Activated T-helper 1 cell treated with anti-CD3 and anti-CD28 coated beads, Interleukin-12 subunit alpha, Interleukin-12 subunit beta, Interleukin-2, Interleukin-4 antibody, amounts not matched to agents 30 ng/mL and 10 ng/mL and 1 ng/mL, durations not matched to agents 14 hours and 24 hours and 36 hours (primary cell): ENCODE measurements at regions not wholly inside any gene's neighbourhood (a gene's known extent, or its start where the extent isn't known, plus 50 kb on each side); places are given as distances from the start of the nearest gene placed in this dataset.
"Not testable (repeated sequence)": the region's sequence is repeated elsewhere in the genome, so short reads cannot be mapped to it uniquely, and the experiment has no call there.

ENCODE experiments used
- DNase-seq: peaks from one replicate; pipeline ENCODE4 v3.0.0; 2021; ENCODE audit warnings: low spot score
- H3K27ac Mint-ChIP-seq: one replicate; pipeline ENCODE4 v1.8.0; 2021; ENCODE audit warnings: mild to moderate bottlenecking, mixed read lengths
- H3K27me3 Mint-ChIP-seq: one replicate; pipeline ENCODE4 v1.8.0; 2022; ENCODE audit warnings: mild to moderate bottlenecking, moderate library complexity, mixed read lengths; ENCODE audit not compliant: insufficient read depth
- H3K36me3 Mint-ChIP-seq: one replicate; pipeline ENCODE4 v1.8.0; 2021; ENCODE audit warnings: low read depth, mixed read lengths
- H3K4me1 Mint-ChIP-seq: one replicate; pipeline ENCODE4 v1.8.0; 2021; ENCODE audit warnings: low read depth, mixed read lengths
- H3K4me3 Mint-ChIP-seq: one replicate; pipeline ENCODE4 v1.8.0; 2021; ENCODE audit warnings: mild to moderate bottlenecking, moderate library complexity, mixed read lengths
- H3K9me3 Mint-ChIP-seq: one replicate; pipeline ENCODE4 v1.8.0; 2021; ENCODE audit warnings: mixed read lengths
- intact Hi-C: fragments of 100-400 bp; cut with micrococcal nuclease; formaldehyde crosslinking; loops from one replicate; pipeline ENCODE4 v1.15.1; 2024

DNA sequence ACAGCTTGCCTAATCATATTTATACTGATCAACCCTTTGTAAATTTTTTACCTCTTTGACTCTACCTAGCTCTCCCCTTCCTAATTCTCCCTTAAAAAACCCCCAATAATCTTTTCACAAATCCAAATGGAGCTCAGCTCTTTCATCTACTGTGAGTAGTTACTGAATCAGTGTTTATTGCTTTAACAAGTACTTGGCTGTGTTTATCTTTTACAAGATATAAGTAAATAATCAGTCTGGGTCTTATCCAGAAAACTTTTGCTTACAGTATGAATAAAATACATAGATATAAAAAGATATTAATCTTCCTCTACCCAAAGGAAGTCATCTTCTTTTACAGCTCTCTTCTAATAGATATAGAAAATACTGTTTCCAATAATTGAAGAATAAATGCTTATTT lies 366.4 kb downstream of the RAP2B start:
- no peak overlapping the region for H3K27ac Mint-ChIP-seq
- H3K36me3 Mint-ChIP-seq = no peaks in the 10 kb centered on the region
- no peaks in the 10 kb centered on the region for H3K4me1 Mint-ChIP-seq
- H3K27me3 Mint-ChIP-seq = peaks cover 4% of the 10 kb centered on the region
- no peak overlapping the region for H3K4me3 Mint-ChIP-seq
- intact Hi-C loops = no loop called here
- no peak for DNase-seq
- H3K9me3 Mint-ChIP-seq = peaks cover 9% of the 10 kb centered on the region

DNA sequence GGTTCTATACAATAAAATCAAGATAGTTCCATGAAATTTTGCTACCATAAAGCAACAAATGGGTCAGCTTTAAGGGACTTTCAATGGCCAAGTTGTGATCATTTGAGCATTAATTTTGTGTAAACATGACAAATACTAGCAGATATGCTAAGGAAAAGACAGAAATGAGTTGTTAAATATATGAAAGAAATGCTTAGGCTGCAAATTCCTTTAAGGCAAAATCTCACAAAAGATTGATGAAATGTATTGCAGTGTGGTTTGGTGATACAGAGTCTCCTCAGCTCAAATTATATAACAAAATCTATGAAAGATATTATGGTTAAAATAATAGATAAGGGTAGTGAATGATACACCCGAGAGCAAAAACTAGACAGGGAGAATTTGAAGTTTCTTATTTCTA lies 377.2 kb downstream of the RAP2B start:
- DNase-seq = no peak
- intact Hi-C loops = no loop called here
- Mint-ChIP-seq H3K4me3 (no peak overlapping the region), H3K36me3 (no peaks in the 10 kb centered on the region), H3K4me1 (no peaks in the 10 kb centered on the region), H3K27me3 (no peaks in the 10 kb centered on the region), H3K9me3 (peaks cover 4% of the 10 kb centered on the region), H3K27ac (no peak overlapping the region)

DNA sequence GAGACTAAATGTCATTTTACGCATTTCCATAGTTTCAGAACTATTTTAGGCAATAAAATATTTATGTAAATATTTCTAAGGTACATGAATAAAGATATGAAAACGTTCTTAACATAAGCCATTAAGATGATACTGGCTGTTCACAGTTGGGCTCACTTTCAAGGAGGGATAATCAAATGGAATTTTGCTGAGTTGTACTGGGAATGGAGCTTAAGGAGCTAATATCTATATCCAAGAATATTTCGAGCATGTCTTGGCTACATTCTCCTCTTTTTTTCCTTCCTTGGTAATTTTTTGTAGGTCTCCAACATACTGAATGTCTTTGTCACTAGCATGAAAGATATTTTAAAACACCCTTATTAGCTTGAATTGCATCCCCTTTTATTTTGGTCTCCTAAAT lies 383.4 kb downstream of the RAP2B start:
- Mint-ChIP-seq H3K9me3 (peaks cover 4% of the 10 kb centered on the region), H3K4me3 (no peak overlapping the region), H3K27ac (no peak overlapping the region), H3K36me3 (no peaks in the 10 kb centered on the region), H3K4me1 (no peaks in the 10 kb centered on the region), H3K27me3 (no peaks in the 10 kb centered on the region)
- no peak for DNase-seq
- intact Hi-C loops = no loop called here

DNA sequence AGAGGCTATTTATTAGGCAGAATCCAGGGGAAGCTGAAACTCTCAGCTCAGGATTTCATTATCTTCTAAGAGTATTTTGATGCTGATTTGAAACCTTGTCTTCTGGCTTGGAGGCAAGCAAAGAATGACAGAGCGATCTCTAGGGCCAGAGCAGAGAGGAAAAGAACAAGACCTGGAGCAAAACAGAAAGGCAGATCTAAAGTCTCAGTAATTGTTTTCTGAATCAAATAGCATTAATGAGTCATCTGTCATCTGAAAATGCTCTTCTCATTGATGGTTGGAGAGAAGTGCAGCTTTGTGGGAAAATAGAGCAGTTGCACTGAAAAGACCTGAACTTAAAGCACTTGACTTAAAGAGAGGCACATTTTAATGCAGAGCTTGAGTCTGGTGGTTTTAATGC lies 385.9 kb downstream of the RAP2B start:
- no peak overlapping the region for H3K4me3 Mint-ChIP-seq
- H3K9me3 Mint-ChIP-seq = peaks cover 4% of the 10 kb centered on the region
- no peak overlapping the region for H3K27ac Mint-ChIP-seq
- no peaks in the 10 kb centered on the region for H3K27me3 Mint-ChIP-seq
- intact Hi-C loops = no loop called here
- H3K4me1 Mint-ChIP-seq = peaks cover 7% of the 10 kb centered on the region
- no peak for DNase-seq
- H3K36me3 Mint-ChIP-seq = no peaks in the 10 kb centered on the region

DNA sequence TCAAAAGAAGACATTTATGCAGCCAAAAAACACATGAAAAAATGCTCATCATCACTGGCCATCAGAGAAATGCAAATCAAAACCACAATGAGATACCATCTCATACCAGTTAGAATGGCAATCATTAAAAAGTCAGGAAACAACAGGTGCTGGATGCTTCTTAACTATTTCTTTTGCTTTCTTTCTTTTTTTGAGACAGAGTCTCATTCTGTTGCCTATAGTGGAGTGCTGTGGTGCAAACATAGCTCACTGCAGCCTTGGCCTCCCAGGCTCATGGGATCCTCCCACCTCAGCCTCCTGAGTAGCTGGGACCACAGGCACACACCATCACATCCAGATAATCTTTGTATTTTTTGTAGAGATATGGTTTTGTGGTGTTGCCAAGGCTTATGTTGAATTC lies 387.7 kb downstream of the RAP2B start:
- H3K27me3 Mint-ChIP-seq, H3K9me3 Mint-ChIP-seq, H3K4me3 Mint-ChIP-seq, H3K27ac Mint-ChIP-seq, H3K36me3 Mint-ChIP-seq, intact Hi-C loops, DNase-seq: not testable (repeated sequence)
- peaks cover 11% of the 10 kb centered on the region for H3K4me1 Mint-ChIP-seq

DNA sequence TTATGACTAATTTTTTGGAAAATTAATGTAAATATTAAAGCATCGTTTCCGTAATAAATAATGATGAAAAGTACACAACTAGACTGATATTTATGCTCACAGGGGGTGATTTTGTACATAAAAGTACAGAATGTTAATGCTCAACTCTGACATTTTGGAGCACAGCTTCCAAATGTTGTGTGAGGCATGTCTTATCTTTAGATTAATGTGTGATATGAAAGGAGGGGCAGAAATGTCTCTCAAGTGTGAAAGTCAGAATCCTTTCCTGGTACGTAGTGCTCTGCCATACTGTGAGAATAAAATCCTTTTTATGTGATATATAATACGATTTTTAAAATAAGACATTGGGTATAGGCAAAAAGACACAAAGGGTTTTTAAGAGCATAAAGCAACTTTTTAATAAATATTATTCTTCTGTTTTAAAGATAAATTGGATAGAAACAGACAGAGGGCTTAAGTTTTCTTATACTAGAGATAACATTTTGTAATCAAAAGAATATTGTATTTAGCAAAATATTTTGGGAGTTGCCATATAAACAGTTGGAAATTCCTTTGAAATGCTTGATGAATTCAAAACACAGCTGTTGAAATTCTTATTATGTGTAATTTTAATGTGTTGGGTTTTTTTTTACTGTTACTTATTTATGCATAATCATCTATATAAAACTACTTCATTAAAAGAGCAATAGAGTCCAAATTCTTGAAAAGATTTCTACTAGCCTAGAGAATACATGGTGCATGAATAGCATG lies 389.7 kb downstream of the RAP2B start:
- Mint-ChIP-seq H3K4me3 (no peak overlapping the region), H3K9me3 (no peaks in the 10 kb centered on the region), H3K4me1 (peaks cover 11% of the 10 kb centered on the region), H3K36me3 (no peaks in the 10 kb centered on the region), H3K27me3 (no peaks in the 10 kb centered on the region), H3K27ac (no peak overlapping the region)
- no peak for DNase-seq
- intact Hi-C loops = no loop called here

DNA sequence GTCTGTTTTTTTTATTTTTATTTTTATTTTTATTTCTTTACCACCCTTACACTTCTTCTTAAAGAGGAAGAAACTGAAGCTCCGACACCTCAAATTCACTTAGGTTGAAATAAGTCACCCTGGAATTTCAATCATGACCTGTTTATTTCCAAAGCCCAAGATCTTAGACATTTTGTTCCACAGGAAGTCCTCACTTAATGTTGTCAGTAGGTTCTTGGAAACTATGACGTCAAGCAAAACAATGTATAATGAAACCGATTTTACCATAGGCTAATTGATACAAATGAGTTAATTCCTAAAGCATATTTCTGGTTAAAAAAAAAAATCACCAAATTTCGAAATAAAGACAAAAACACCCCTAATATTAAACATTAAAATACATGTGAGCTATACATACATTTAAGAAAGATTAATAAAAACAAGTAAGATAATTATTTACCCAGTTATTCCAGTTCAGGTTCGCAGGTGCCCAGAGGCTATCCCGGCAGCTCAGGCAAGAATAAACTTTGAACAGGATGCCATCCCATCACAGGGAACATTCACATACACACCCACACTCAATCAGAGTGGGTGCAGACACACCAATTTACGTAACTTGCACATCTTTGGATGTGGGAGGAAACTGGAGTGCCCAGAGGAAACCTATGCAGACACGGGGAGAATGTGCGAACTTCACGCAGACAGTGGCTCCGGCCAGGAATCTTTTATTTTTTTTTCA lies 391.0 kb downstream of the RAP2B start:
- DNase-seq = no peak
- intact Hi-C loops = loop anchor here (1.0 kb wide), 1 partner anchor 71 kb away; no protein-coding TSS in a partner anchor
- no peak overlapping the region for H3K27ac Mint-ChIP-seq
- H3K27me3 Mint-ChIP-seq = no peaks in the 10 kb centered on the region
- no peak overlapping the region for H3K4me3 Mint-ChIP-seq
- peaks cover 11% of the 10 kb centered on the region for H3K4me1 Mint-ChIP-seq
- H3K36me3 Mint-ChIP-seq = no peaks in the 10 kb centered on the region
- peaks cover 2% of the 10 kb centered on the region for H3K9me3 Mint-ChIP-seq

DNA sequence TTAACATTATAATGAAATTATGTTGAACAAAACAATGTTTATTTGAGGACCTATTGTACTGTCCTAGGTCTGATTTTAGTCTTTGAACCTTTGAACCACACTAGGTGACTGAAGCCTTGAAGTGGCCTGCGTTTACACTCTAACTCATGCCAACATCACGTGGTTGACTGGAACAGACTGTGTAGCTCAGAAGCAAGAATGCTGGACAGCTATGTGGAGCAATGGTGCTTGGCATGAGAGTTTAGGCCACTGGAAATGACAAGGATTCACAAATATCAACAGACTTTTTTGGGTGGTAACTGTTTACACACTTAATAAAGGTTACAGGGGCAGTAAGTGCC lies 391.5 kb downstream of the RAP2B start:
- H3K27me3 Mint-ChIP-seq = no peaks in the 10 kb centered on the region
- no peak overlapping the region for H3K27ac Mint-ChIP-seq
- H3K36me3 Mint-ChIP-seq = no peaks in the 10 kb centered on the region
- peaks cover 8% of the 10 kb centered on the region for H3K9me3 Mint-ChIP-seq
- intact Hi-C loops = loop anchor here (1.0 kb wide), 1 partner anchor 71 kb away; no protein-coding TSS in a partner anchor
- H3K4me3 Mint-ChIP-seq = no peak overlapping the region
- H3K4me1 Mint-ChIP-seq = peaks cover 11% of the 10 kb centered on the region
- DNase-seq = no peak

DNA sequence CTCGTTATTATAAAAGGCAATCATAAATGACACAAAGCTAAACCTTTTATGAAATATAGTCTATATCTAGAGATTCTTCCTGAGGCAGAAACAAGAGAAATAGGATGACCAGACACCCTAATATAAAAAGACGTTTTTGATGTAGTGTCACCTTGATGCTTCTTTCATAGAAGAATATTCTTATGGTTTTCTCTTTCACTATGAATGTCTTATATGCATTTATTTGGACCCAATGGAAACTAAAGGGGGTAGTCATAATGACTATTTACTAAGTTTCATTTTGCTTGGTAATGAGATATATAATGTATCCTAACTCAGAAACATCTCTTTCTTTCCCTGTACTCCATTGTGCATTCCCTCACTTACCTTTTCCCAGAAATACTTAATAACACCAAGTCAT lies 393.9 kb downstream of the RAP2B start:
- DNase-seq = no peak
- Mint-ChIP-seq H3K4me1 (peaks cover 11% of the 10 kb centered on the region), H3K36me3 (no peaks in the 10 kb centered on the region), H3K9me3 (peaks cover 26% of the 10 kb centered on the region), H3K27me3 (no peaks in the 10 kb centered on the region), H3K27ac (no peak overlapping the region), H3K4me3 (no peak overlapping the region)
- intact Hi-C loops = no loop called here

DNA sequence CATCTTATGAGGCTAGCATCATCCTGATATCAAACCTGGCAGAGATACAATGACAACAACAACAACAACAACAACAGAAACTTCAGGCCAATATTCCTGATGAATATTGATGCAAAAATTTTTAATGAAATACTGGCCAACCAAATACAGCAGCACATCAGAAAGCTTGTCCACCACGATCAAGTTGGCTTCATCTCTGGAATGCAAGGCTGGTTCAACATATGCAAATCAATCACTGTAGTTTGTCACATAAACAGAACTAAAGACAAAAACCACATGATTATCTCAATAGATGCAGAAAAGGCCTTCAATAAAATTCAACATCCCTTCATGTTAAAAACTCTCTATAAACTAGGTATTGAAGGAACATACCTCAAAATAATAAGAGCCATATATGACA lies 397.3 kb downstream of the RAP2B start:
- H3K4me3 Mint-ChIP-seq, H3K27me3 Mint-ChIP-seq, H3K4me1 Mint-ChIP-seq, intact Hi-C loops, H3K27ac Mint-ChIP-seq, H3K36me3 Mint-ChIP-seq, DNase-seq: not testable (repeated sequence)
- peaks cover 44% of the 10 kb centered on the region for H3K9me3 Mint-ChIP-seq

DNA sequence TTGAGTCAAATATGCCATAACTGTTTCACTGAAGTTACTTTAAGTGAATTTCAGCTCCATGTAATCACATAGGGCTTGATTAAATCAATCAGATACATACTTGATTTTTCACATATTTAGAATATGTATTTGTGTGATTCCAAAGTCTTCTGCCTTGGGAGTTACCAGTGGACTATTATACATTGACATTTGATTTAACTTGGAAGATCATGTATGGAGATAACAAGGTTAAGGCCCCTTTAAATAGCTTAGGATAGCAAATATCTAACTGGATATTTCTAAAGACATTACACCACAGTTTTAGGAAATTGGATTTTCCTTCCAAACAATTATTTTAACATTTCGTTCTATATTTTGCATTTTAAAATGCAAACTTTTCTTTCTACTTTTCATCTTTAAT lies 405.0 kb downstream of the RAP2B start:
- intact Hi-C loops = no loop called here
- no peak overlapping the region for H3K27ac Mint-ChIP-seq
- H3K27me3 Mint-ChIP-seq = no peaks in the 10 kb centered on the region
- H3K4me1 Mint-ChIP-seq = no peaks in the 10 kb centered on the region
- H3K4me3 Mint-ChIP-seq = no peak overlapping the region
- peaks cover 1% of the 10 kb centered on the region for H3K36me3 Mint-ChIP-seq
- no peak for DNase-seq
- H3K9me3 Mint-ChIP-seq = peaks cover 48% of the 10 kb centered on the region

DNA sequence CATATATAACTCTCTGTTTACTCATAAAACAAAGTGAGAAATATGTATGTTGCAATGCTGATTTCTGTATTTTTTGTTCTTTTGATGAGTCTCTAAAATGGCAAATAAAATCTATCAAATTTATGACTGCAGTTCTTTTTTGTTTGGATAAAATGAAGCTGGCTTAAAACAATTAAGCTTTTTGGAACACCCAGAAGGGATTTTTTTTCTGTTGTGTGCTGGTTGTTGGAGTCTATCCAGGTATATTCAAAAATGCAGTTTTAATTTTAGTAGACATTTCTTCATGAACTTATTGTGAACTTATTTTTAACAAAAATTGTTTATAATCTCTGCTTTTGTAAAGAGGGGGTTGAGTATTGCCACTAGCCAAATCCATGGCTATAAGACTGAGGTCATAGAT lies 405.5 kb downstream of the RAP2B start:
- Mint-ChIP-seq H3K4me3 (no peak overlapping the region), H3K9me3 (peaks cover 47% of the 10 kb centered on the region), H3K27me3 (no peaks in the 10 kb centered on the region), H3K4me1 (no peaks in the 10 kb centered on the region), H3K27ac (no peak overlapping the region), H3K36me3 (peaks cover 1% of the 10 kb centered on the region)
- intact Hi-C loops = no loop called here
- no peak for DNase-seq

DNA sequence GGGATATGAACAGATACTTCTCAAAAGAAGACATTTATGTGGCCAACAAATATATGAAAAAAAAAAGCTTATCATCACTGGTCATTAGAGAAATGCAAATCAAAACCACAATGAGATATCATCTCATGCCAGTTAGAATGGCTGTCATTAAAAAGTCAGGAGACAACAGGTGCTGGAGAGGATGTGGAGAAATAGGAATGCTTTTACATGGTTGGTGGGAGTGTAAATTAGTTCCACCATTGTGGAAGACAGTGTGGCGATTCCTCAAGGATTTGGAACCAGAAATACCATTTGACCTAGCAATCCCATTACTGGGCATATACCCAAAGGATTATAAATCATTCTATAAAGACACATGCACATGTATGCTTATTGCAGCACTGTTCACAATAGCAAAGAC lies 408.5 kb downstream of the RAP2B start:
- H3K27me3 Mint-ChIP-seq, H3K36me3 Mint-ChIP-seq, H3K4me3 Mint-ChIP-seq, DNase-seq, H3K4me1 Mint-ChIP-seq, H3K27ac Mint-ChIP-seq, intact Hi-C loops: not testable (repeated sequence)
- peaks cover 20% of the 10 kb centered on the region for H3K9me3 Mint-ChIP-seq
